IPS DF 6.9 (cell line): ENCODE measurements at regions not wholly inside any gene's neighbourhood (a gene's known extent, or its start where the extent isn't known, plus 50 kb on each side); places are given as distances from the start of the nearest gene placed in this dataset.

Source experiments
- DNase-seq: peaks from one replicate; pipeline ENCODE4 v3.0.0-alpha.2; 2013; ENCODE audit warnings: low read depth, low spot score
- H3K27ac ChIP-seq: one replicate; pipeline ENCODE4 v1.5.1; 2013; ENCODE audit warnings: low read length, control low read depth
- H3K27me3 ChIP-seq: 2 replicates; pipeline ENCODE4 v1.6.1; 2013; ENCODE audit warnings: mild to moderate bottlenecking, low read length; ENCODE audit not compliant: control insufficient read depth, insufficient read depth
- H3K36me3 ChIP-seq: 2 replicates; pipeline ENCODE4 v1.6.1; 2013; ENCODE audit warnings: low read length; ENCODE audit not compliant: control insufficient read depth, insufficient read depth
- H3K4me1 ChIP-seq: 2 replicates; pipeline ENCODE4 v1.6.1; 2013; ENCODE audit warnings: low read length; ENCODE audit not compliant: control insufficient read depth, insufficient read depth
- H3K4me3 ChIP-seq: 2 replicates; pipeline ENCODE4 v1.5.1; 2013; ENCODE audit warnings: mild to moderate bottlenecking, low read length
- H3K9me3 ChIP-seq: 2 replicates; pipeline ENCODE4 v1.6.1; 2013; ENCODE audit warnings: low read length, inconsistent platforms; ENCODE audit not compliant: control insufficient read depth, insufficient read depth
- WGBS: extraction: QIAGEN DNeasy Blood & Tissue Kit; methylation state at CpG from one replicate; pipeline ENCODE4 v1.1.7; 2013; ENCODE audit warnings: mixed read lengths, missing lambda C conversion rate; ENCODE audit not compliant: insufficient read length, insufficient coverage; 5-methylcytosine and 5-hydroxymethylcytosine counted together

GRCh38 chr5:96232602-96233001, 200.4 kb downstream of the PCSK1 start:
- DNase-seq = no peak
- Histone ChIP-seq H3K9me3 (no peaks in the 10 kb centered on the region), H3K4me1 (no peaks in the 10 kb centered on the region; the same call in 1 of the 2 replicates), H3K27me3 (no peaks in the 10 kb centered on the region), H3K4me3 (no peak overlapping the region), H3K36me3 (no peaks in the 10 kb centered on the region), H3K27ac (no peak overlapping the region)

- no peaks in the 10 kb centered on the region for H3K36me3 ChIP-seq
- no peaks in the 10 kb centered on the region for H3K9me3 ChIP-seq
- no peak for DNase-seq
- H3K27ac ChIP-seq = no peak overlapping the region
- no peaks in the 10 kb centered on the region for H3K27me3 ChIP-seq
- H3K4me1 ChIP-seq = no peaks in the 10 kb centered on the region
- no CpG with 5 or more reads among the region's 3 CpGs for WGBS
- no peak overlapping the region for H3K4me3 ChIP-seq
These were observed 203.9 kb downstream of the PCSK1 start for GRCh38 chr5:96229188-96229587.

- Histone ChIP-seq H3K4me1 (no peaks in the 10 kb centered on the region), H3K9me3 (no peaks in the 10 kb centered on the region), H3K4me3 (no peak overlapping the region), H3K27me3 (no peaks in the 10 kb centered on the region), H3K27ac (no peak overlapping the region), H3K36me3 (no peaks in the 10 kb centered on the region)
- DNase-seq = no peak
- WGBS = no CpG with 5 or more reads among the region's 3 CpGs
These were observed 204.6 kb downstream of the PCSK1 start for GRCh38 chr5:96228408-96228807.

GRCh38 chr5:96227957-96228356, 205.1 kb downstream of the PCSK1 start:
- H3K27me3 ChIP-seq = no peaks in the 10 kb centered on the region
- H3K9me3 ChIP-seq = no peaks in the 10 kb centered on the region
- DNase-seq = no peak
- H3K4me3 ChIP-seq = no peak overlapping the region
- no peaks in the 10 kb centered on the region for H3K4me1 ChIP-seq
- no peak overlapping the region for H3K27ac ChIP-seq
- no CpG with 5 or more reads among the region's 4 CpGs for WGBS
- H3K36me3 ChIP-seq = no peaks in the 10 kb centered on the region

- H3K9me3 ChIP-seq = no peaks in the 10 kb centered on the region
- no peaks in the 10 kb centered on the region for H3K4me1 ChIP-seq
- no CpG with 5 or more reads among the region's 6 CpGs for WGBS
- H3K27me3 ChIP-seq = no peaks in the 10 kb centered on the region
- H3K27ac ChIP-seq = no peak overlapping the region
- DNase-seq = no peak
- no peak overlapping the region for H3K4me3 ChIP-seq
- H3K36me3 ChIP-seq = no peaks in the 10 kb centered on the region
These were observed 206.0 kb downstream of the PCSK1 start for GRCh38 chr5:96226941-96227552.

GRCh38 chr5:96222129-96222528, 210.9 kb downstream of the PCSK1 start:
- DNase-seq = no peak
- no peaks in the 10 kb centered on the region for H3K36me3 ChIP-seq
- H3K27me3 ChIP-seq = no peaks in the 10 kb centered on the region
- H3K4me3 ChIP-seq = no peak overlapping the region
- no peak overlapping the region for H3K27ac ChIP-seq
- no peaks in the 10 kb centered on the region for H3K9me3 ChIP-seq
- H3K4me1 ChIP-seq = no peaks in the 10 kb centered on the region
- no CpG with 5 or more reads among the region's 2 CpGs for WGBS

GRCh38 chr5:96220610-96221390, 212.2 kb downstream of the PCSK1 start:
- no CpG with 5 or more reads among the region's 4 CpGs for WGBS
- H3K4me1 ChIP-seq = no peaks in the 10 kb centered on the region
- no peaks in the 10 kb centered on the region for H3K9me3 ChIP-seq
- no peak overlapping the region for H3K4me3 ChIP-seq
- no peak overlapping the region for H3K27ac ChIP-seq
- DNase-seq = no peak
- H3K36me3 ChIP-seq = no peaks in the 10 kb centered on the region
- H3K27me3 ChIP-seq = no peaks in the 10 kb centered on the region

- no peak overlapping the region for H3K4me3 ChIP-seq
- H3K27ac ChIP-seq = no peak overlapping the region
- no peaks in the 10 kb centered on the region for H3K4me1 ChIP-seq
- no peaks in the 10 kb centered on the region for H3K27me3 ChIP-seq
- no CpG with 5 or more reads among the region's 4 CpGs for WGBS
- DNase-seq = no peak
- H3K9me3 ChIP-seq = no peaks in the 10 kb centered on the region
- H3K36me3 ChIP-seq = no peaks in the 10 kb centered on the region
These were observed 213.3 kb downstream of the PCSK1 start for GRCh38 chr5:96219580-96220281.

GRCh38 chr5:96218653-96219052, 214.4 kb downstream of the PCSK1 start:
- Histone ChIP-seq H3K4me3 (no peak overlapping the region), H3K36me3 (no peaks in the 10 kb centered on the region), H3K4me1 (no peaks in the 10 kb centered on the region), H3K27ac (no peak overlapping the region), H3K27me3 (no peaks in the 10 kb centered on the region), H3K9me3 (no peaks in the 10 kb centered on the region)
- no CpG with 5 or more reads among the region's 3 CpGs for WGBS
- no peak for DNase-seq

- WGBS = no CpG with 5 or more reads among the region's 3 CpGs
- H3K27ac ChIP-seq = no peak overlapping the region
These were observed 218.4 kb downstream of the PCSK1 start for GRCh38 chr5:96214442-96215197.

More at GRCh38 chr5:96214442-96215197, 218.4 kb downstream of the PCSK1 start:
- H3K4me1 ChIP-seq = no peaks in the 10 kb centered on the region
- H3K27me3 ChIP-seq = no peaks in the 10 kb centered on the region
- H3K4me3 ChIP-seq = no peak overlapping the region
- DNase-seq = no peak
- no peaks in the 10 kb centered on the region for H3K9me3 ChIP-seq
- no peaks in the 10 kb centered on the region for H3K36me3 ChIP-seq
